Inferior parietal cortex (tissue), 1 donor: ENCODE measurements at regions not wholly inside any gene's neighbourhood (a gene's known extent, or its start where the extent isn't known, plus 50 kb on each side); places are given as distances from the start of the nearest gene placed in this dataset.

ENCODE experiments used
- DNase-seq: peaks from one replicate; pipeline ENCODE4 v3.0.0-alpha.2; 2016; ENCODE audit errors: extremely low spot score

GRCh38 chr3:115520651-115521245, 102.6 kb upstream of the GAP43 start:
- DNase-seq, result no peak

DNA sequence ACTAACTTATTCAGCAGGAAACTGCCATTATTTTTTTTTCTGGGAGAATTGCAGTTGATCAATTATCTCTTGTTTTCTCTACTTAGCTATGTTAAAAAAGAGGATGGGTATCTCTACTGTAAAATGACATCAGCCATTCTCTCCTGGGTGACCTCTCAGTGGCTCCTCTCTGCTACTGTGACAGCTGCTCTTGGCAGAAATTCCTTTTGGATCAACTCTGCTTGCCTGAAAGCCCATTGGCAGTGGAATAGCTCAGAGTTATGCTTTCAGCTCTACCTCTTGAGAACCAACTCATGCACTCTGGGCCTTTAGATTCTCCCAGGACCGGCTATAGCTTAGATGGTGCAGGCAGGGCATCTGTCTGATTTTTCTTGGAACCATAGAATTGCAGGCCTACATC, 99.9 kb upstream of the GAP43 start:
- DNase-seq, result no peak

GRCh38 chr3:115524549-115524948, 98.8 kb upstream of the GAP43 start:
- no peak for DNase-seq

DNA sequence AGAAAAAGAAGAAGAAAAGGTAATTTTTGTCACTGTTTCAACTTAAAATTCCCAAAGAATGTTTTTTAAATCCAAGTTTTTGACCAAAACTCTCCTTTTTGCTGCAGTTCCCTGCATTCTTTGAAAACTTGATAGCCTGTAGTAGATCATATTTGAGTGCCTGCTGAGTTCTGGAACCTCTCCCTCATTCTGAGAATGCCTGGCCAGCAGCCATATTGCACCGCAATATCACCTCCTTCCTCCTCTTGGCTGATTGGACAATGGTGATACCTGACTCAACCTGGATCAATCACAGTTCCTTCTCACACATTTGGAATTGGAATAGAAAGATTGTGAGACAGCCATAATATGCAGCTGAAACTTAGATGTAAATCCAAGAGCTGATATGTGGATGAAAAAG, 97.6 kb upstream of the GAP43 start:
- no peak for DNase-seq

DNA sequence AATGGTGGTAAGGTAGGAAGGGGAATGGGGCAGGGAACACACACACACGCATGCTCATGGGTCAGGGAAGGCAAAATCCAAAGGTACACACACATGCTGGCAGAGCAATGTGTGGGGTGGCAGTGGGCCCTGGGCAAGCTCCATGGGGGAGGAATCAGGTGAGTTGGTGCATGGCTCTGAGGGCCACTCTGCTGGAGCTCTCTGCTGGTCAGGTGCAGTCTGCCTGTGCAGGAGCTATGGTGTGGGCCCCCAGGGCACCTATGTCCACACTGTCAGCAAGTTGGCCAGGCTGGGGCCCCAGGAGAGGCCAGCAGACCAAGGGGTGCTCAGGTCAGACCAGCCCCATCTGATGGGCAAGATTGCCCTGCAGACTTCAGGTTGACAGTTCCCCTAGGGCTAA, 90.1 kb upstream of the GAP43 start:
- DNase-seq, result no peak

DNA sequence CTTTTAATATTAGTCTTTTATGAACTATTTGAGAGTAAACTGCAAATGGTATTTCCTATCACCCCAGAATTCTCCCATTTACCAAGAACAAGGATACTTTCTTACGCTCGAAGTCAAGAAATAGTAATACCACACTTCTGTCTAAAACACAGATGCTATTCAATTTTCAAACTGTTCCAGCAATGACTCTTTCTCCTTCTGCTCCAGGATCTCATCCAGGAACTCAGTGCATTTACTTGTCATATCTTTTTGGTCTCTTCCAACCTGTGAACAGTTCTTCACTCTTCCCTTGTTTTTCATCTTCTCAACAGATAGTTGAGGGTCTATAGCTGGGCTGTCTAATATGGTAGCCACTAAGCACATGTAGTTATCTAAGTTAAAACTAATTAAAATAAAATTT, 87.1 kb upstream of the GAP43 start:
- no peak for DNase-seq

DNA sequence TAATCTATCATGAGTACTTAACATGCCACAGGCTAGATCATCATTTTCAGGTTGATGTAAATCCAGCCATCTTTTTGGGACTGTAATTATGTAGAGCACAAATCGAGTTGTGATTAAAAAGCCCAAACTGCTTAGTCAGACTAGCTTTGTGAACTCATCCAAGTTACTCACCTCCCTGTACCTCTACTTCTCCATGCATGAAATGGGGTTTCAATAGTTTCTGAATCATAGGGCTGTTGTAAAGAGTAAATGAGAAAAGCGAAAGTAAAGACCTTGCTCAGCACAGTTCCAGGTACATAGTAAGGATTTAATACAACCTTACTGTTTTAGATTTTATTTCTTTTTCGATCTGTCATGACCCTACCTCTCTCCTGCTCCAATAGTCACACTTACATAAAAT, 85.6 kb upstream of the GAP43 start:
- no peak for DNase-seq

- DNase-seq, result no peak
These were observed 76.1 kb upstream of the GAP43 start for GRCh38 chr3:115547207-115547606.

DNA sequence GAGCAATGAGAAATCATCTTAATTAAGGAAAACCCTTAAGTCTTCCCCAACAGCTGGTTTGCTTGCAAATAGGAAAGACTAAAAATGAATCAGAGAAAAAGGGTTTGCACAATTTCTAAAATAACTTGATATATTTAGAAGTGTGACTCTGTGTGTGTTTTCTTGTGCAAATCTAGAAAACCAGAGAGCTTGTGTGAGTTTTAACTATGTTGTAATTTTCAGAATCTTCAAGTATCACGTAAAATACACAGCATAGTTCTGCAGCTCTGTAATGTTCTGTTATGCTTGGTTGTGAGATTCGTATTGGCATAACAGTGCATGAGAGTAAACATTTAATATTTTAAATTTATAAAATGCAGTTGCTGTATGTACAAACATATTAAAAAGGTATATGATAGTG, 74.7 kb upstream of the GAP43 start:
- peak; percentile 15 for DNase-seq

GRCh38 chr3:115549071-115549470, 74.2 kb upstream of the GAP43 start:
- peak; percentile 29 for DNase-seq

- no peak for DNase-seq
These were observed 73.0 kb upstream of the GAP43 start for GRCh38 chr3:115550285-115550761.

GRCh38 chr3:115551016-115551415, 72.3 kb upstream of the GAP43 start:
- DNase-seq, result no peak

GRCh38 chr3:115552007-115552406, 71.3 kb upstream of the GAP43 start:
- DNase-seq, result no peak

- DNase-seq, result no peak
These were observed 69.4 kb upstream of the GAP43 start for GRCh38 chr3:115553796-115554486.

DNA sequence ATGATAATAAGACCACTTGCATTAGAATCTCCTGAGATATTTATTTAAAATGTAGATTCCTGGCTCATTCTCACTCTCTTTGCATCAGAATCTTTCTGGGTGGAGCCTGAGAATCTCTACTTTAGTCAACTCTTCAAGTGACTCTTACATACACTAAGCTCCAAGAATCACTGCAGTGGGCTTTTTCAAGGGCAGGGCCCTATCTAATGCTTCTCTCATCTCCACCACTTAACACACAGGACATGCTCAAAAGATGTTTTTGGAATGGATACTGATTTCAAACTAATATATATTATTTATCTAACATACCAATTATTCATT, 68.9 kb upstream of the GAP43 start:
- DNase-seq, result no peak

- no peak for DNase-seq
These were observed 60.6 kb upstream of the GAP43 start for GRCh38 chr3:115562636-115563267.

GRCh38 chr3:115563984-115564383, 59.3 kb upstream of the GAP43 start:
- DNase-seq, result no peak

GRCh38 chr3:115571413-115571812, 51.9 kb upstream of the GAP43 start:
- no peak for DNase-seq
